Stimulated activated CD4-positive, alpha-beta T cell treated with anti-CD3 and anti-CD28 coated beads, TNF-alpha, amount 100 ng/mL, for 24 hours (primary cell): ENCODE measurements at regions not wholly inside any gene's neighbourhood (a gene's known extent, or its start where the extent isn't known, plus 50 kb on each side); places are given as distances from the start of the nearest gene placed in this dataset.
"Not testable (repeated sequence)": the region's sequence is repeated elsewhere in the genome, so short reads cannot be mapped to it uniquely, and the experiment has no call there.

Experiments
- DNase-seq, 3 experiments: peaks; one replicate each; pipeline ENCODE4 v3.0.0-alpha.2; 2020; ENCODE audit warnings: low read depth in 3 of 3

- not testable (repeated sequence) for DNase-seq
Observed at GRCh38 chr5:17083276-17083675, 134.2 kb upstream of the BASP1 start.

DNA sequence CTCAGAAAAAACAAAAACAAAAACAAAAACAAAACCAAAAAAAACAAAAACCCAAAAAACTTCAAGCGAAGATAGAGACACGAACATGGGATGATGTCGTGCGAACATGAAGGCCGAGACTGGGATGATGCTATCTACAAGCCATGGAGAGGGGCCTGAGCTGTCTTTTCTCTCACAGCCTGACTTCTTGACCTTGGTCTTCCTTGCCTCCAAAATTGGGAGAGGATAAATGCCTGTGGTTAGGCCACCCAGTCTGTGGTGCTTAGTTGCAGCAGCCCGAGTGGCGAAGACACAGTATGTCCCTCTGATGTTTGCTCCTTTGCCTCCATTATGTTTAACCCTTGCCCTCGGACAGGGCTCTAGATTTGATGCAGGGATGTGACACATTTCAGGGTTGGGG lies 130.4 kb upstream of the BASP1 start:
- no peak for DNase-seq

DNA sequence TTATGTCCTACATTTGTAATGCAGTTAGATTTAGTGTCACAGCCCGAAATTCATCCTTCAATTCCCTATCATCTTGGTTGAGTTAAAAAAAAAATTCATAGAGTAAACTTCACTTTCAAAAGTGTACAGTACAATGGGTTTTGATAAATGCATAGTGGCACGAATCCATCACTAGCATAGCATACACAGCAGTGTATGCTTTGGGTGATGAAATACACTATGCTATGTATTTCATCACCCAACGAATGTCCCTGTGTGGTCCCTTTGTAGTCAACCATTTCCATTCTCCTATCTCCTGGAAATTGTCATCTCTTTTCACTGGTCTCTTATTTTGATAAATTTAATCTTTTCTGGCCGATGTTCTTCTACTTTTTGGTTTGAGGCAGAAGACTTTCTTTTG lies 129.4 kb upstream of the BASP1 start:
- DNase-seq, result no peak

GRCh38 chr5:17089001-17089400 lies 128.4 kb upstream of the BASP1 start:
- no peak for DNase-seq

DNA sequence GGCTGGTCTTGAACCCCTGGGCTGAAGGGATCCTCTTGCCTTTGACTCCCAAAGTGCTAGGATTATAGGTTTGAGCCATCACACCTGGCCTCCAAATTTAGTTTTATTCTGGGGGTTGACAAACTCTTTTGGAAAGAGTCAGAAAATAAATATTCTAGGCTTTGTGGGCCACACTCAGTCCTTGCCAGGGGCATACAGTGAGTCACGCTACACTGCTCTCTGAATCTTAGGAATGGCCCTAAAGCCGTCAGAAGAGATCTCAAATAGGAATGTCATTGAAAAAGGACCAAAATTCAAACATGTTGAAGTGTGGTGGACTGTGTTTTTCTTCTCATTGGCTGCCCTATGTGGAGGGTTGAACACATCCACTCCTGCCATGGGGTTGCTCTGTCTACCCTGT lies 127.7 kb upstream of the BASP1 start:
- DNase-seq, result no peak

- DNase-seq, result no peak
Observed at GRCh38 chr5:17090839-17091238, 126.6 kb upstream of the BASP1 start.

- no peak for DNase-seq
Observed at GRCh38 chr5:17094830-17095229, 122.6 kb upstream of the BASP1 start.

DNA sequence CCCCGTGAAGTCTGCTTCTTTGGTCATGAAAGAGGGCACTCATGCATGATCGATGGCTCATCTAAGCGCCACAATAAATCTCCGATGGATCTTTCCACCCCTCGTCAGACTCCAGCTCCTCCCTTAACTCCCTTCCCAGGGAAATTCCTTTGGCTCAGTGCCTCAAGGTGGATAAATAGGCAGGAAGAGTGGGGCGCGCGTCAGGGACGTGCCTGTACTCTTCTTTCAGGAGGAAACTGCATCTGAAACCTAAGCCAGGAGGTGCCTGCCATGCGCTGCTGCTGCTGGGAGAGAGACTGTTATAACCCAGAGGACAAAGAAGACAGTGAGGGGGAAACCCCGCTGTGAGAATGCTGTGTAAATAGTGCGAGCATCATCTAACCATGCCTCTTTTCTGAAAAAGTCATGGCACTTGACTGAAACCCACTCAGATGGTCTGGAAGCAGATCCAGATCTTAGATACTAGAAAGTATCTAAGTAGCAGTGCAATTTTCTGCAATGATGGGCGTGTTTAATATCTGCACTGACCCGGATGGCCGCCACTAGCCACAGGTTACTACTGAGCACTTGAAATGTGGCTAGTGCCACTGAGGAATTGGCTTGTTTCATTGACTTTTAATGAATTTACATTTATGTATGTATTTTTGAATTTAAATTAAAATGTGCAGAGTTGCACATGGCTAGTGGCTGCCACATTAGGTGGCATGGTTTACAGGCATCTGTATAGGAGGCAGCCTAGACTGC lies 120.3 kb upstream of the BASP1 start:
- no peak for DNase-seq

GRCh38 chr5:17099946-17100345 lies 117.5 kb upstream of the BASP1 start:
- no peak for DNase-seq

GRCh38 chr5:17103461-17103860 lies 114.0 kb upstream of the BASP1 start:
- no peak for DNase-seq

- DNase-seq, result no peak
Observed at GRCh38 chr5:17105744-17106418, 111.5 kb upstream of the BASP1 start.

- no peak for DNase-seq
Observed at GRCh38 chr5:17106521-17106920, 110.9 kb upstream of the BASP1 start.

DNA sequence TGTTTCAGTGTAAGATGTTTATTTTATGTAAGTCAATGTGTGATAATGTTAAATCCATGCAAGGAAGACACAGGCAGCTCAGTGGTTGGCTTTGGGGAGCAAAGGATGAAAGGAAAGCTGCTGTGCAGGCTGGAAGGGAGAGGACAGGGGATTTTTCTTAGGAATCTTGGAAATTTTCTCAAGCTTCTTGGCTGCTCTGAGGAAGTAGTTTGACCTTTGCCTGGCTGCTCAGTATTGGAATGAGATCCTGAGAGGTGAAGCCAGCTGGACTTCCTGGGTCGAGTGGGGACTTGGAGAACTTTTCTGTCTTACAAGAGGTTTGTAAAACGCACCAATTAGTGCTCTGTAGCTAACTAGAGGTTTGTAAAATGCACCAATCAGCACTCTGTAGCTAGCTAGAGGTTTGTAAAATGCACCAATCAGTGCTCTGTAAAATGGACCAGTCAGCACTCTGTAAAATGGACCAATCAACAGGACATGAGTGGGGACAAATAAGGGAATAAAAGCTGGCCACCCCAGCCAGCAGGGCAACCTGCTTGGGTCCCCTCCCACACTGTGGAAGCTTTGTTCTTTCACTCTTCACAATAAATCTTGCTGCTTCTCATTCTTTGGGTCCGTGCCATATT lies 105.2 kb upstream of the BASP1 start:
- not testable (repeated sequence) for DNase-seq

DNA sequence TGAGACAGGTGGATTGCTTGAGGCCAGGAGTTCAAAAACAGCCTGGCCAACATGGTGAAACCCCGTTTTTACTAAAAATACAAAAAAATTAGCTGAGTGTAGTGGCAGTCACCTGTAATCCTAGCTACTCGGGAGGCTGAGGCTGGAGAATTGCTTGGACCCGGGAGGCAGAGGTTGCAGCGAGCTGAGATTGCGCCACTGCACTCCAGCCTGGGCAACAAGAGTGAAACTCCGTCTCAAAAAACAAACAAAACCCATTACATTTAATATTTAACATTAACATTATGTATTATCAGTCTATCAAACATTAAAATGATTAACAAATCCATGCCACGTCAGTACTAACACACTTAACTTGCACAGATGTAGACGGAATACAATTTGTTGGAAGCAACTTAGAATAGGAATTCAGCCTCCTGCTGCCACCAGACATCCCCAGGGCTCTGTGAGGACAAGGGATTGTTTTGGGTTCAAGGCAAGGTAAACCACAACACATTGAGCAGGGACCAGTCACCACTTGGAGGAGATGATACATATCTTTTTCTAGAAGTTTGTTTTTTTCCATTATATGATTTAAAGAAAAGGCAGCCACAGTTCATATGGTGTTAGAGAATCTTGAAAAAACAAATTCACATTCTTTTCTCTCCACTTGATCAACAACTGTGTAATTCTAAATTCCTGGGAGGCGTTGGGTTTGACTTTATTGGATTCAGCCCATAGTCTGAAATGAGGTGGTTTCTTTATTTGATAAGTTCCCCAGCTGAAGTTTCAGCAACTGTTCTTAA lies 104.1 kb upstream of the BASP1 start:
- DNase-seq, result no peak

DNA sequence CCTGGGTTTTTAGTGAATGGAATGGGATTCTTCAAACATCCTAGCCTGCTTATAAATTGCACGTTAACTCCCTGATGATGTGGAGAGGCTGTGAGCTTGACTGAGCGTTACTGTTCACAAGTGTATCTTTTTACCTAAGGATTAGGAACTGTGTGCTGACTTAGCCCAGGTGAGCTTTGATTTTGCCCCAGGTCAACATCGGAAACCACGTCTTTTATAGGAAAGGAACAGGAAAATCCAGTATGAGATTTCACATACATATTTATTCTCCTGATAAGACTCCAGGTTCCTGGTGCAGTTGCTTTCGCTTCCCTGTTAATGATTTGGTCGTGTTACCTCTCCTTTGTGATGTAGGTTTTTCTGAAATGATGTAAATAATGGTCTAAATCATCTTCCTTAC lies 103.2 kb upstream of the BASP1 start:
- DNase-seq, result no peak

GRCh38 chr5:17114715-17115599 lies 102.5 kb upstream of the BASP1 start:
- no peak for DNase-seq

DNA sequence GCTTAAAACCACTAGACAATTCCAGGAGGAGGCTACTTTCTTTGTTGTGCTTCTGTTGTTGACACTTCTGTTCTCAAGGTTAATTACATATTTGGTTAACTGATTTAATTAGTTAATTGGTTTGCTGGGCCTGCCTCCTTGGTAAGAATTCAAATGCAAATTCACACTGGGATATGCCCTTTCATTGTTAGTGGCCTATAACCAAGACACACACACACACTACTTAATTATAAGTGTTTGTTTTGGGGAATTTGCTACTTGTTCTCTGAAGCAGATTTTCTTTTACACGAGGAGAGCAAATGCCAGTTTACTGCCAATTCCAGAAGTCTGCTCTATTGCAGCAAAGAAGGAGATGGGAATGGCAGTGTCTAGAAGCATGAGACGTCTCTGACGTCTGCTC lies 101.6 kb upstream of the BASP1 start:
- DNase-seq, result no peak

DNA sequence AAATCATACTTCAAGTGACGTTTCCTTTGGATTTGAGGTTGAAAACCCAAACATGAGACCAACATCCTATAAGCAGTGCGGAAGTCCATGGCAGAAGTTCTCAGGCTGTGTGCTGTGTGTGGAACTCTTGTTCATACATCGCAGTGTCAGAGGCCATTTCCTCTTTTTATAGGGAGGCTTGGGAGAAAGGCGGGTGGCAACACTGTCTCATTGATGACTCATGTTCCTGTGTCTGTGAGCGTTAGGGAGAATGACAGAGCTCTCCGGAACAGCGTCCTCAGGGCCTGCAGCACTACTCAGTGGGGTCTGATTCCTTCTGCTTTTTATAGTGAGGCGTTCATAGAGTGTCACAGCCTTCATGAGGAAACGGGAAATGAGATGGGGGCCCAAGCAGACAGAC lies 98.8 kb upstream of the BASP1 start:
- DNase-seq, result peak in 1 of 3 experiments; percentile 5

- no peak for DNase-seq
Observed at GRCh38 chr5:17120209-17120608, 97.2 kb upstream of the BASP1 start.

DNA sequence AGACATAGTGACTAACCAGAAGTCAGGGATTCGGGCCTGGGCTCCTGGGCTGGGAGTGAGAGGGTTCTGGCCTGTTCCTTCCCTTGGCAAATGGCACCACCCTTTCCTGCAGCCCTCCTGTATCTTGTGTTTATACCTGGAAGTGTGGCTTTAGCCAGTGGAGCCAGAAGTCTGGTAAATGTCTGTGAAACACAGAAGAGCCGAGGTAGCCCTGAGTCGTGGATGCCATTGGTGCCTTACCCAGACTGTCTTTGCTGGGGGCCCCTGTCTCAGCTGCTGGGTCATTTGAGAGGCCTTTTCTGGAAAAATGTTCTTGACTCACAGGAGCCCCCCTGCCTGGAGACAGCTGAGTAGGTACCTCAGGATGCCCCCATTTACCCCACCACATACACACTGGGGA lies 95.7 kb upstream of the BASP1 start:
- DNase-seq, result no peak

GRCh38 chr5:17123010-17123409 lies 94.4 kb upstream of the BASP1 start:
- DNase-seq, result no peak
